Activated CD4-positive, alpha-beta T cell treated with anti-CD3 and anti-CD28 coated beads for 36 hours (primary cell): ENCODE measurements at regions not wholly inside any gene's neighbourhood (a gene's known extent, or its start where the extent isn't known, plus 50 kb on each side); places are given as distances from the start of the nearest gene placed in this dataset.
"Not testable (repeated sequence)": the region's sequence is repeated elsewhere in the genome, so short reads cannot be mapped to it uniquely, and the experiment has no call there.

Source experiments
- ATAC-seq: fragments of 200-7000 bp; cut with Tn5 transposase; one replicate; pipeline ENCODE4 v1.10.0; 2021; ENCODE audit warnings: mild to moderate bottlenecking, moderate library complexity
- CTCF ChIA-PET: fragments of 350-600 bp; sonication (Branson Sonifier 250); formaldehyde crosslinking; loops from one replicate; lab custom pipeline; 2021; ENCODE audit warnings: antibody characterized with exemption; lab: Charles Lee
- POLR2A ChIA-PET: fragments of 350-600 bp; sonication (Branson Sonifier 250); formaldehyde crosslinking; loops from one replicate; lab custom pipeline; 2021; ENCODE audit warnings: antibody characterized with exemption, inconsistent platforms; lab: Charles Lee
- DNase-seq: peaks from one replicate; pipeline ENCODE4 v3.0.0-alpha.2; 2020
- H3K27ac Mint-ChIP-seq: one replicate; pipeline ENCODE4 v1.8.0; 2021; ENCODE audit warnings: mixed read lengths
- H3K27me3 Mint-ChIP-seq: one replicate; pipeline ENCODE4 v1.8.0; 2021; ENCODE audit warnings: mixed read lengths
- H3K36me3 Mint-ChIP-seq: one replicate; pipeline ENCODE4 v1.8.0; 2021; ENCODE audit warnings: low read depth, mixed read lengths
- H3K4me1 Mint-ChIP-seq: one replicate; pipeline ENCODE4 v1.8.0; 2021; ENCODE audit warnings: mixed read lengths
- H3K4me3 Mint-ChIP-seq: one replicate; pipeline ENCODE4 v1.8.0; 2021; ENCODE audit warnings: mild to moderate bottlenecking, moderate library complexity, mixed read lengths
- H3K9me3 Mint-ChIP-seq: one replicate; pipeline ENCODE4 v1.8.0; 2021; ENCODE audit warnings: low read depth, mixed read lengths
- intact Hi-C, 2 experiments: fragments of 100-400 bp; cut with DNase I in 1 of 2; cut with micrococcal nuclease in 1 of 2; formaldehyde crosslinking; loops; one replicate each; pipeline versions ENCODE4 v1.14.2 to v1.15.1; 2022 to 2024; cut with DNase I, micrococcal nuclease

DNA sequence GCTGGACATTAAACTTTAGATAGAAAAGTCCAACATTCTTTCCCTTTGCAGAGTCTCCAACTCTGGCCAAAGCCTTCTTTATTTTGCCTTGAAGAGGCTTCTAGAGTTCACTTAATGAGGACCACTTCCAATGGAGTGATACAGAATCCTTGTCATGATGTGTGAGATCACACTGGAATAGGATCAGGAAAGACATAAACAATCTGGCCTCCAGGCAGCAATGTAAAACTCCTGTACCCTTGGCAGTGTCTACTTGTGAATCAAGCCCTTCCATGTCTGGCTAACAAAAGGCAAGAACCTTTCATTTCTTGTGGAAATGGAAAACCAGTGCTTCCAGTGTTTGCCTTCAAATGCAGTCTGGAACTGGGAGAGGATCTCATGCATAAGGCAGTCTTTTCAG lies 56.5 kb upstream of the FIBIN start:
- CTCF ChIA-PET, result no interaction called here
- Mint-ChIP-seq H3K9me3 (peaks cover 8% of the 10 kb centered on the region), H3K27me3 (no peaks in the 10 kb centered on the region), H3K36me3 (no peaks in the 10 kb centered on the region), H3K4me3 (no peak overlapping the region), H3K27ac (no peak overlapping the region), H3K4me1 (no peaks in the 10 kb centered on the region)
- intact Hi-C loops, result no loop called here
- DNase-seq (no peak), ATAC-seq (no peak)
- POLR2A ChIA-PET, result no interaction called here

DNA sequence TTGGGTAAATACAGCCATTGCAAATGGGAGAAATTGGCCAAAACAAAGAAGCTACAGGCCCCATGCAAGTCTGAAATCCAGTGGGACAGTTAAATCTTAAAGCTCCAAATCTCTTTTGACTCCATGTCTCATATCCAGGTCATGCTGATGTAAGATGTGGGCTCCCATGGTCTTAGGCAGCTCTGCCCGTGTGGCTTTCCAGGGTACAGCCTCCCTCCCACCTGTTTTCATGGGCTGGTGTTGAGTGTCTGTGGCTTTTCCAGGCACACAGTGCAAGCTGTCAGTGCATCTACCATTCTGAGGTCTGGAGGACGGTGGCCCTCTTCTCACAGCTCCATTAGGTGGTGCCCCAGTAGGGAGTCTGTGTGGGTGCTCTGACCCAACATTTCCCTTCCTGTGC lies 53.4 kb upstream of the FIBIN start:
- intact Hi-C loops, H3K4me3 Mint-ChIP-seq, H3K9me3 Mint-ChIP-seq, H3K36me3 Mint-ChIP-seq, DNase-seq, CTCF ChIA-PET, ATAC-seq, H3K4me1 Mint-ChIP-seq, H3K27ac Mint-ChIP-seq, POLR2A ChIA-PET, H3K27me3 Mint-ChIP-seq: not testable (repeated sequence)

DNA sequence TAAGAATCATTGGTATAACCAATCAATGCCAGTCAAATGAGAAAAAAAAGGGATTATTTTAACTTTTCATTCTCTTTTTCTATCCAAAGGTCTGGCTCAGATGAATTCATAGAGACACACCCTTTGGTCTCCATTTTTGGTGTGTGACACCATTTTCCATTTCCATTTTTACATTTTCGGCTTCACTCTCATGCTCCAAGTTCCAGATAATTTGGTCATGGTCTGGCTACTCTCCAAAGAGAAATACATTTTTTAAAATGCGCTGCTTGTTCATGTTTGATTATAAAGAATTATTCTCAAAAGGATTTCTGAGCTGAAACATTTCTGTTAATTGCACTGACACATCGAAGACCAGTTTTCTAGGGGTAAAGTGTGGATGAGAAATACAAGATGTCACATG lies 51.6 kb upstream of the FIBIN start:
- H3K27me3 Mint-ChIP-seq, result no peaks in the 10 kb centered on the region
- DNase-seq (no peak), ATAC-seq (no peak)
- H3K36me3 Mint-ChIP-seq, result no peaks in the 10 kb centered on the region
- POLR2A ChIA-PET, result no interaction called here
- no peak overlapping the region for H3K27ac Mint-ChIP-seq
- H3K4me3 Mint-ChIP-seq, result no peak overlapping the region
- CTCF ChIA-PET, result no interaction called here
- intact Hi-C loops, result no loop called here
- no peaks in the 10 kb centered on the region for H3K4me1 Mint-ChIP-seq
- peaks cover 1% of the 10 kb centered on the region for H3K9me3 Mint-ChIP-seq

DNA sequence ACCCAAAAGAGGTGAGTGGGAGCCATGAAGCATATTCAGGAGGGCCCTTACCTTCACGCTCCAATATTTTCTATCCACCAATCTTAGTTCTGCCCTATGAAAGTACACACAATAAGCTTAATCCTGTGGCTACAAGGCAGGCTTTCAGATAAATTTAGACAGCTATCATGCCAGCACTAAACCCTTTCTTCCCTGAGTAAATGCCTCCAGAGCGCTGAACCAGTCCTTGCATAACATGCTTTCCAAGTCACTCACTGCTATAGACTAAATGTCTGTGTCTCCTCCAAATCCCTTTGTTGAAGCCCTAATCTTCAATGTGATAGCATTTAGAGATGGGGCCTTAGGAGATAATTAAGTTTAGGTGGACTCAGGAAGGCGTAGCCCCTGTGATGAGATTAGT lies 50.3 kb upstream of the FIBIN start:
- H3K27me3 Mint-ChIP-seq, result no peaks in the 10 kb centered on the region

More for the DNA sequence above, 50.3 kb upstream of the FIBIN start:
- CTCF ChIA-PET, result interaction anchor here (1.0 kb wide), 1 partner anchor 215 kb away, joined by 3 read pairs; no protein-coding TSS in a partner anchor
- Mint-ChIP-seq H3K4me3 (no peak overlapping the region), H3K9me3 (peaks cover 3% of the 10 kb centered on the region), H3K4me1 (no peaks in the 10 kb centered on the region), H3K27ac (no peak overlapping the region), H3K36me3 (no peaks in the 10 kb centered on the region)
- no peak for ATAC-seq
- POLR2A ChIA-PET, result no interaction called here
- intact Hi-C loops, result no loop called here
- no peak for DNase-seq
